ENCODE measurements at regions not wholly inside any gene's neighbourhood (a gene's known extent, or its start where the extent isn't known, plus 50 kb on each side); places are given as distances from the start of the nearest gene placed in this dataset.
"Not testable (repeated sequence)": the region's sequence is repeated elsewhere in the genome, so short reads cannot be mapped to it uniquely, and the experiment has no call there.

GRCh38 chr9:63296848-63297247 is 1988.2 kb downstream of the FOXD4L5 start:
- DNase-seq (ENCODE audit: extremely low read depth in 1 of 11, low read depth in 9 of 11, low spot score in 4 of 11), result not testable (repeated sequence)

DNA sequence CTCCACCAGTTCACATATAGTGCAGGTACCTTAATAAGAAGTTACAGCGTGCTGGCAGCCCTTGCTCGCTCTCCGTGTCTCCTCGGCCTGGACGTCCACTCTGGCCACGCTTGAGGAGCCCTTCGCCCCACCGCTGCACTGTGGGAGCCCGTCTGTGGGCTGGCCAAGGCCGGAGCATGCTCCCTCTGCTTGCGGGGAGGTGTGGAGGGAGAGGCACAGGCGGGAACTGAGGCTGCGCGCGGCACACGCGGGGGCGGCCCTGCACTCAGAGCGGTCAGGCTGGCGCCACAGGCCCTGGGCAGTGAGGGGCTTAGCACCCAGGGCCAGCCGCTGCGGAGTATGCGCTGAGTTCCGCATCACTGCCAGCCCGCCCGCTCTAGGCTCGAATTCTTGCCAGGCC is 1988.6 kb downstream of the FOXD4L5 start:
- DNase-seq (ENCODE audit: extremely low read depth in 1 of 11, low read depth in 9 of 11, low spot score in 4 of 11), result not testable (repeated sequence)

DNA sequence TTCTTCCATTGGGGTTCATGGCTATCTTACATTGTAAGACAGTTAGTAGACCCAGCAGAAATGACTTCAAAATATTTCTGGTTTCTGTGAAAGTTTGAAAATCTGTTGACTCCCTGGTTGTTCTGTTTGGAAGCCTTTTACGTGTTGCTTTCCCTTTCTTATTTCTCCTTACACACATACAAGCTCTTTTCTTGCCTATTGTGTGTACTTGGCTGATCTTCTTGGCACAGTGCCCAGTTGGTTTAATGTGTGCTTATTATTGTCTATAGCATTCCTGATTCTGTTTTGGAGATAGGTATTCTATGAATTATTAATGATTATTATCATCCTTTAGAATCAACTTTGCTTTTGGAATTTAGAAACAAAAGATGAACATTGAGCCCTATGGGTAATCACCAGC is 1995.0 kb downstream of the FOXD4L5 start:
- peak in 3 of 11 donors; percentile 0 to 7 (median 1) for DNase-seq (ENCODE audit: extremely low read depth in 1 of 11, low read depth in 9 of 11, low spot score in 4 of 11)

Data from renal cortex interstitium (tissue), 11 donors.